OCI-M1 (cell line): ENCODE measurements at regions not wholly inside any gene's neighbourhood (a gene's known extent, or its start where the extent isn't known, plus 50 kb on each side); places are given as distances from the start of the nearest gene placed in this dataset.
A peak's percentile ranks its signal among the peaks of the same experiment; 100 is the strongest.
"Not testable (repeated sequence)": the region's sequence is repeated elsewhere in the genome, so short reads cannot be mapped to it uniquely, and the experiment has no call there.

ENCODE experiments used
- DNase-seq: peaks from one replicate; lab custom pipeline; 2025; lab: John Stamatoyannopoulos, UW

DNA sequence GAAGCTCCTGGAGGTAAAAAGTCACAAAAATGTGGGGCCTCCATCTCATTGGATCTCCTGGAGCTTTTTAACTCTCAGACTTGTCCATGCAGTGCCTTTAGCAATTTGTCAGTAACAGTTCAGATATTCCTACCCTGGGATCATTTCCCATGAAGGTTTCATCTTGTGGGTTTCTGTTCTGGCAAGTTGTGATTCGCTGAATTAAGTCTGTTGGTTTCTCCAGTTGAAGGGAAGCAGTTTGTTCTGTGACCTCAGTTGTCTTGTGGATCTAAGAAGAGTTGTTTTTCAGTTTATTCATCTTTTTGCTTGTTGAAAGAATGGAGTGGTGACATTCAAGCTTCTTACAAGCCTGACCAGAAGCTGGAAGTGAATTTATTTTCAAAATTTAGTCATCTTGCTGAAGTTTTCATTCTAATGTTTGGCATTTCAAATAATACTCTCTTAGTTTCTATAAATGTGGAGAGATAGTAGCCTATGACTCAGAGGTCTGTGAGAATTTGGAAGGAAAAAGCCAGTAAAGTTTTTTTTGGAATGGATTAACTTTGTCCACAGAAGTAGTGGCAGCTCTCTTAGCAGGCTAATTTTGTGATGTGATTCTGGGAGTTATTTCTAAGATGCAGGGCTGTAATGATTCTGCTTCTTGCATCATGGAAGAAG, 120.1 kb upstream of the CSNK1A1L start:
- DNase-seq: no peak

DNA sequence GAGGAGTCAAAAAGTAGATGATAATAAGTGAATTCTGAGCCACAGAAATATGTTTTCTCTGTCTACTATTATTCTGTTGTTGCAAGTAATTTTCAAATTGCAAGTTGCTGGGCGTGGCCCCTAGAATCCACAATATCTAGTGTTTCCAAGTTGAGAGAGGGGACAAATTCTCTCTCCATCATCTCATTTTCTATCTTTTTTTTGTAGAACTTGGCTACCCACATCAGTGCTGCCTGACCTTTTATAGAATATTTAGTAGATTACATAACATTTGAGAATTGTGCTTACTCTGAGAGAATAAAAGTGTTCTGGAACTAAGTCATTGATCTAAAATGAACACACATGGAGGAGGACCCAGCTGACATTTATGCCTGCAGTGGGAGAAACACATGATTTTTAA, 110.9 kb upstream of the CSNK1A1L start:
- DNase-seq: no peak

DNA sequence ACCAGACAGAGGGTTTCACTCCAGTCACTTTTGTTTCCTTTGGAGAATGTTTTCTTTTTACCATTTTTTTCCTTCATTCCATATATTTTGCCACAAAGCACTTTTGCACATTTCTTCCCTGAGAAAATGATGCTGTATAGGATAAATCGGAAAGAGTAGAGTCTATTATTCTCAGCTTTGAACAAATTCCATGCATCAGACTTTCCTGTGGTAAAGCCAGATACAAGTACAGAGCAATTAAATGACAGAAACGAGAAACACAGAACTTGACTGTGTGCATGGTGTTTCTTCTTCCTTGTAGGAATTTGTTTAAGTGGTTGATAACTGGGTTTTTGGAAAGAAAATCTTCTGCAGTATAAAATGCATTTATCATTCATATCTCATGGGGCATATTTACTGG, 107.4 kb upstream of the CSNK1A1L start:
- no peak for DNase-seq

DNA sequence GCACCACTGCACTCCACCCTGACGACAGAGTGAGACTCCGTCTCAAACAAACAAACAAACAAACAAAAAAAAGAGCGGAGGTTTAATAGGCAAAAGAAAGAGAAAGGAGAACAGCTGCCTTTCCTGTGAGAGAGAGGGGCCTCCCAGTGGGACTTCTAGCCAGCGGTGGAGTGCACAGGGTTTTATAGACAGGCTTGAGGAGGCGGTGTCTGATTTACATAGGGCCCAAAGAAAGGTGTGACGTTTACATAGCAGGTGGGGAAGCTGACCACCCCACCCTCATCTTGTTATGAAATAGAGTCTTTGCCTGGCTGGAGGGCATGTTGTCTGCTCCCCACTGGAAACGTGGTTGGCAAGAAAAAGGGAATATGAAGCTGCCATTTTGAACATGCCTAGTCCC, 106.0 kb upstream of the CSNK1A1L start:
- DNase-seq: no peak

DNA sequence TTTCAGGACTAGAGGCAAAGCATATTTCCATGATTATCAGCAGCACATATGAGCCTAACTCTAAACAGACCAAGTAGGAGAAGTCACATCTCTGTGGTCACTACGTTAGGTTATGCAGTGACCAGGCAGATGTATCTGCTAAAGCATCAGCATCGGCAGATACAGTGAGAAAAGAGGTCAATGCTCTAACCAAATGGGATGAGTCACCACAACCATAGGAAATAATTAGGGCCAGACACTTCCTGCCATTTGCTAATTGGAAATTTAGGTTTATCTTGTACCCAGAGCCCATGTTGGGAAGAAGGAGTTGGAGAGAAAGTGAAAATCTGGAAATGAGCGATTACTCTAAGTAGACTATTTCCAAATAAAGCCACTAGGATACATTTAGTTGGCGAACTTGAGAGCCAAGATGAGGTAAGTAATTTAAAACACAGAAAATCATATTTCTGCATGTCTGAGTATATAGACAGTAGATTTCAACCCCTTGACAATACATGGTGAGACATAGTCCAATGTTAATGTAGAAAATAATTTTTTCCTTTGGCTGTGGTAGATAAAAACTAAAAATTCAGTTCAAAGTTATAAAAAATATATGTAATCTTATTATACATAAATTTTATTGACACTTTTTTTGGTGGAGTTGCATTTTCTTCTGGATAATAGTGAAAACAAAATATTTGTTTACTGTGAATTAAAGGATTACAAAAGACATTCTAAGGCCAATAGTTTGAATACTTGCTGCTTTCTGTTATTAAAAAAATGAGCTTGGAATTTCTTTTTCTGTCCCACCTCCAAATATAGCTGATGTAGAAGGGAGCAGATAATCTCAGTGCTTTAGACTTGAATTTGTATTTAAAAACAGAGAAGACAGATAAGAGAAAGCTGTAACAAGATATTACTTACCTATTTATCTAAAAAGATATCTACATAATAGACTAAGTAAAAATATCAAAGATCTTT, 104.4 kb upstream of the CSNK1A1L start:
- DNase-seq: no peak

DNA sequence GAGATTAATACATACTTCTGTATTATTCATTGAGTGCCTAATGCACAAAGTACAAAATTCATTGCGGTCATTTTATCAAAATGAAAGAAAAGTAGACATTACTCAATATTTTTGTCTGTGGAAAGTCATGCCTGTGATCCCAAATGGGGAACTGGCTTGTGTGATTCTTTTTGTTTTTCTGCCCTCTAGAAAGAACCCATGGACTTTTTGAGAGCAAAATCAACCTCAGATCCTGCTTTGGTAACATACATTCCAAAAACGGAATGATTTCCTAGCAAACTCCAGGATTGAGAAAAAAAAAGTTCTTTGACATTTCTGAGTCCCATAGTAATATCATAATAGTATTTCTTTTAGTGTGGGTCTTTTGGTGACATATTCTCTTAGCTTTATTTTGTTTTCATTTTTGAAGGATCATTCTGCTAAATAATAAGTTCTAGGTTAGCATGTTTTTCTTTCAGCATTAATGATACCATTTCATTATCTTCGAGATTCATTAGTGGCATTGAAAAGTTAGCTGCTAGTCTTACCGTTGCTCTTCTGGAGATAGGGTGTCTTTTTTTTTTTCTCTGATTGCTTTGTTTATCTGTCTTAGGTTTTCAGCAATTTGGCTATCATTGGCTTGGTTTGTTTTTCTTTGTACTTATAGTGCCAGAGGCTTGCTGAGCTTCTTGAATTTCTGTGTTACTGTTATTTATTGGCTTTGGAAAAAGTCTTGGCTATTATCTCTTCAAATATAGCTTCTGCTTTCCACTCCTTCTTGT, 102.4 kb upstream of the CSNK1A1L start:
- no peak for DNase-seq

DNA sequence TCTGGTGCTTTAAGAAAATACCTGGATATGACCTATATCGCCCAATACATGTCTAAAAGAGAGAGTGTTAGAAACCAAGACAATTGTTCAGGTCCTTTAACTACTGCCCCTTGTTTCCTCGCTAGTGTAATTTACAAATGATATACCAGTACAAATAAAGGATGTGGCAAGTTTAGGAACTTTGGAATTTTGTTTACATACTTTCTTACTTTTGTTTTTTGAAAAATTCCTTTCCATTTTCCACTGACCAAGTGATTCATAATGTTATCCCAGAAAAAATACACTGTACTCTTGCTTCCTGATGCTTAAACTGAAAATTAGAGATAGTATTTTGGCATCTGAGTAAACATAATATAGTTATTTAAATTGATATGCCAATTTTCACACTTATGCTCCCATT, 96.8 kb upstream of the CSNK1A1L start:
- no peak for DNase-seq

DNA sequence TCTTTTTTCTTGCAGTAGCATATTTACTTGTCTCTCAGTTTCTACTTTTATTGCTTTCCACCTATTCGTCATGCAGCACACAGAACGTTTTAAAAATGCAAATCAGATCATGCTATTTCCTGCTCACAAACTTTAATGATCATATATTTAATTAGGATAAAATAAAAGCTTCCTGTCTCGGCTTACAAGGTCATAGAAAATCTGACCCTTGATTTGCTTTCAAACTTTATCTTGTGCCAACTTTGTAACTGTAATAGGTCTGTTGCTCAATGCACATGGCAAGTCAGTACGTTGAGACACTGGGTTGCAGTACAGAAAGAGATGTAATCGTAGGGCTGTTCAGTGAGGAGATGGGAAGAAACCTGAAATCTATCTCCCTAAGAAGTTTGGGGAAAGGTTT, 95.6 kb upstream of the CSNK1A1L start:
- no peak for DNase-seq

DNA sequence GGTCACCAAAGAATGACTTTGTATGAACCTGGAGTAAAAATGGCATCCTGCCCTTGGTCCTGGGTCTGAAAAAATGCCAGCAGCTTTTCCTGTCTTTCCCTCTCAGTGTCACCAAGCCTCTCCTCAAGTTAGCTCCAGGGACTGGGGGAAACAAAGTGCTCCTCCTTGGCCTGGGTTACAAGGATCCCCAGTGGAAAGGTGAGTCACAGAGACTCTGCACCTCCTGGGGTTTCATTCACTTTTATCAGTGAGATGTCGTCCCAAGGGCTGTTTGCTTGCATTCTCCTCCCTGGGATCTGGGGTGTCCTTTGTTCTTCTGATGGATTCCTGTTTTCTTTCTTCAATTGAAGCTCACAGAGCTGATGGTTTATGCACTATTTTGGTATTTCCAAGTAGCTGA, 93.2 kb upstream of the CSNK1A1L start:
- no peak for DNase-seq

DNA sequence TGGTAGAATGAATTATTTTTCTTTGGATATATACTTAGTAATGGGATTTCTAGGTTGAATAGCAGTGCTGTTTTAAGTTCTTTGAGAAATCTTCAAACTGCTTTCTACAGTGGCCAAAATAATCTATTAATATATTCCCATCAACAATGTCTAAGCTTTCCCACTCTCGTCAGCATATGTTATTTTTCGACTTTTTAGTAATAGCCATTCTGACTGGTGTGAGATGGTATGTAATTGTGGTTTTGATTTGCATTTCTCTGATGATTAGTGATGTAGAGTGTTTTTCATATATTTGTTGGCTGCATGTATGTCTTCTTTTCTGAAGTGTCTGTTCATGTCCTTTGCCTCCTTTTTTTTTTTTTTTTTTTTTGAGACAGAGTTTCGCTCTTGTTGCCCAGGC, 90.2 kb upstream of the CSNK1A1L start:
- DNase-seq: no peak

DNA sequence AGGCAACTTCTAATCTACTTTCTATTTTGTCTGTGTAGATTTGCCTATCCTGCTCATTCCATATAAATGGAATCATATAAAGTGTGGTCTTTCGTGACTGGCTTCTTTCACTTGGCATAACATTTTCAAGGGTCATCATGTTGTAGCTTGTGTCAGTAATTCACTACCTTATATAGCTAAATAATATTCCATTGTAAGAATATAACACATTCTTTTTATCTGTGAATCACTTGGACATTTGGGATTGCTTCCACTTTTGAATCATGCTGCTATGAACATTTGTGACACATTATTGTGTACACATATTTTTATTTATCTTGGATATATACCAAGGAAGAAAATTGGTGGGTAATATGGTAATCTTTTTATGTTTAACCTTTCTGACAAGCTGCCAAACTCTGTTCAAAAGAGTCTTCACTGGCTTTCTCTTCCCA, 89.0 kb upstream of the CSNK1A1L start:
- no peak for DNase-seq

DNA sequence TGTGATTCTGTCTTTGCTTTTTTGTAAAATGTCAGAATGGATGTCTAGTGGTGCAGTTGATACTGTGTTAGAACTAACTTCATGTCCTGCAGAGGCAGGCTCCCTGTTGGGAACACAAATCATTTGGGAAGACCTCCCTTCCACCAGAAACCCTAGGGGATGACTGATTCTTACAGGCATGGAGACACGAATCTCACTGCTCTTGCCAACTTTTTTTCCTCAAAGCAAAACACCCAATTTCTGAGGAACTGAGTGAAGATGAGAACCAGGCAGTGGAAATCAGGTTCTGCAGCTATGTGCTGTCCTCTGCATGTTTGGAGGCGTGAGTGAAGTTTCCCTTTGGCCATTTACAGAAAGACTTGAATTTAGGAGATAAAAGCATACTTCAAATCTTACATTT, 87.5 kb upstream of the CSNK1A1L start:
- DNase-seq: no peak

DNA sequence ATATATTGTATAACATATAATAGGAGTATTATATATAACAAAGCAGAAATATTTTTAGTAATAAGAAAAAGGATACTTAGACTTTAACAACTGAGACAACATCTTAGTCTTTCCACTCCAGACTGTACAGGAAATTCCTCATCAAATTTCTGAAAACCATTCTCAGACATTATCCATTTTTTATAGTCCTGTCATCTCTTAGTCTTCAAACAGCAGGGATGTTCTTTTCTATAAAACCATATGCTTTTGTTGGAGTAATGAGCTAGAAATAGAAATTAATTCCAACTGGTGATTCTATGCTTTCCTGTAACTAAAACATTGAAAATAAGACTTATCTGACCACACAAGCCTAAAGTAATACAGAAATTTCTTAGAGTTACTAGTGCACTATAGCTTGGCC, 82.2 kb upstream of the CSNK1A1L start:
- no peak for DNase-seq

DNA sequence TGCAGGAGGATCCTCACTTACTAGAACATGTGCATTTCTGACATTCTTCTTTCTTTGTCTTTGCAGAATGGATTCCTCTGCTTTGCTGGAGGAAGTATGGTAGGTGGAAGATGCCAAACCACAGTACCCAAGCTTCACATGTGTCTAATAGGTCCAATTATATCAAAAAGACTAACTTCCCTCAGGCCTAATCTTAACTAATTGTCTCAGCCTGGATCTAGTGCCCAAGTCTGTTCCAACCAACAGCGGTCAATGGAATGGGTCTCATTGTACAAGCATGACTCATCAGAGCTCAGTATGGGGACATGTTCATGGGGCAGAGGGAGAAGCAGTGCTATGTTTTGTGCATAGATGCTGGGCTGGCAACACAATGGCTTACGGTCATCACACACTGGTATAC, 81.6 kb upstream of the CSNK1A1L start:
- no peak for DNase-seq

DNA sequence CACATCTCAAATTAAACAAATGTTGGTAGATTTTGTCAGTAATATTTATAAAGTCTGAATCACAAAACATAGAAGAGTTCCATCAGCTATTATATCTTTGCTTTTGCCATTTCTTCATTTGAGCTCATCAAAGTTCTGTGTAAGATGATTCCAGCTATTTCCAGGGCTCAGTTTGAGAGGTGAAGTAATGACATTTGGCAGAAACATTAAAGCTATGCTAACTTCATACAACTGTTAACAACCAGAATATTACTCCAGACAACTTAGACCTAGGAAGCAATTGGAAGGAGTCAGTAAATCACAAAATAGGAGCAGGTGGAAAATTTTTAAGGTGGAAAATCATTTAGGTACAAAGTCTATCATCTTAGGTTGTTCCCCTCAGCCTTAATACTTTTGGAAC, 76.2 kb upstream of the CSNK1A1L start:
- no peak for DNase-seq

DNA sequence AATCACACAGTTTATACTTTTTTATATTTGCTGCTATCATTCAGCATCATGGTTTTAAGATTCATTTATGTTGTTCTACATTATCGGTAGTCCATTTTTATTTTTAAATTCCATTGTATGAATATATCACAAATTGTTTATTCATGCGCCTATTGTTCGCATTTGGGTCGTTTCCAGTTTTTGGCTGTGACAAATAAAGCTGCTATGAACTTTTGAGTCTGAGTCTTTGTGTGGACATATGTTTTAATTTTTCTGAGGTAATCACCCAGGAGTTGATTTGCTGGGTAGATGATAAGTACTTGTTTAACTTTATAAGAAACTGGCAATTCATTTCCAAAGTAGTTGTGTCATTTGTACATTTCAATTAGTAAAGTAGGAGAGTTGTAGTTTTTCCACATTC, 74.2 kb upstream of the CSNK1A1L start:
- no peak for DNase-seq

DNA sequence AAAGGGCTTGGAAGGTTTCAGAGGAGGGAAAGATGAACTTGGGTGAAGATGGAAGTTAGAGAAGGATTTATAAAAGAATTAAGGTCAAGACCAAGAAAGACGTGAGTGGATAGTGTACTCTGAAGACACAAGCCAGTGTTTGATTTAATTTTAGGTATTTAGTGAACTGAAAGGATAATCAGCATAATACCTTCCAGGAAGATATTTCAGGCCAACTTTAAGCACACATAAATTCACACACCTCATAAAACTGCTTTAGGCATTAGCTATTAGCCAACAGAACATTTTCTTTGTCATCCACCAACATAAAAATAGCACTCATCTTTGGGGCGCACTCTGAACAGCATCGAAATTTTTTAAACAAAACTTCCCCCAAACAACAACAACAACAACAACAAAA, 71.7 kb upstream of the CSNK1A1L start:
- no peak for DNase-seq

DNA sequence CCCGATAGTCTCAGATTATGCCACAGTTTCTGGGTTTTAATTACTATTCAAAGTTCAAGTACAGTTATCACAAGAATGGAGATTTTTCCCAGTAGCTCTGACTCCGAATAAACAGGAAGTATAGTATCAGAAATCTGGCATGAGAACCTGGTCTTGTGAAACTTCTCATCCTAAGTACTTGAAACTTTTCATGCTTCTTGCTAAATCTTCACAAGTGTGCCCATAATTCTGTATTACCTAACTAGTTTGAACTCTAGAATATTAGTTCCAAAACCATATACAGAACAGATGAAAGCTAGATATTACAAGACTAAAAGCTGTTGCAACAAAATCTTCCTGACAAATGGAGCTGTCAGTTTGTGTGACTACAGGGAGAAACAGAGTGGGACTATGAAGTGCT, 70.5 kb upstream of the CSNK1A1L start:
- DNase-seq: peak; percentile 28

DNA sequence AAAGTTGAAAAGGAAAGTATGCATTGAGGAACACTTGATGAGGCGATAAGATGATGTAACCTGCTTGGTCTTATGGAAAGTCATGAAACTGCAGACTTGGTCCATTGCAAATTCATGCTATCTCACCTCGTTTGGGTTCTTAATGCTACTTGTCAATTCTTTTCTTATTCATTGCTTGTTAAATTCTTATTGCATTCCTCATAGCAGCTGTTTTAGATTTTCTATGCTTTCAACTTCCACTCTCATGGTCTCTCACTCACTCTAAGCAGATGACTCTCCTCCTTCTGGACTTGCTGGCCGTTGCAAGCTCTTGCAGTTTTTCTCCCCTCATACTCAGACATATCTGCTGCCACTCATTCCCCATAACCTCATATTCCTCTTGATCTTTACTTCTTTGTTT, 67.8 kb upstream of the CSNK1A1L start:
- peak; percentile 21 for DNase-seq

DNA sequence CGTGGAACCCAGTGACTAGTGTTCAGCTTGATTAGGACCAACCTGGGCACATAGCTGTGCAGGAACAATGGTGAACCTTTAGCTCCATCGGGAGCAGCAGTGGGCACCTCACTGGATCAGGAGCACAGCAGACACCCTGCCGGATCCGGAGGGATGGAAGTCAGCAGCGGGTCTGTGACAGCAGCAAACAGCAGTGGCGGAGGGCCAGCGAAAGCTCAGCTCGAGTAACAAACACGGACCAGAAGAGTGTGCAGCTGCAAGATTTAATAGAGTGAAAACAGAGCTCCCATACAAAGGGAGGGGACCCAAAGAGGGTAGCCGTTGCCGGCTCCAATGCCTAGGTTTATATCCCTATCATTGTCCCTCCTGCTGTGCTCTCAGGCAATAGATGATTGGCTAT, 66.8 kb upstream of the CSNK1A1L start:
- not testable (repeated sequence) for DNase-seq

DNA sequence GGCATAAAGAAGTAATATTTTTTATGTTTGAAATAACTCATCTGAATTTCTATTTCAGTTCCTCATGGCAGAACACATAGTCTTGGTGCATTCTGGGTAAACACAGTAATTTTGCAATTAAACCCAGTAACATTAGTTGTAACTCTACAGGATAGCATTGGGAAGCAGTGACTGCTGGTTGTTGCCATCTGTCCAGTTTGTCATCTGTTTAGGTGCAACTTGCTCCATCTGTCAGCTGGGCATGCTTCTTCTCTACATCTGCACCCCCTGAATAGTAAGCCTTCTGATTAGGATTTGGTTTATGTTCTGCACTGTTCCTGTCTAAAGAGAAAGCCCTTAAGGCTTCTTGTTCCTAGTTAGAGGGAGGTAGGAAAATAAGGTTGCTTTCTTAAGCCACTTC, 63.5 kb upstream of the CSNK1A1L start:
- DNase-seq: no peak

DNA sequence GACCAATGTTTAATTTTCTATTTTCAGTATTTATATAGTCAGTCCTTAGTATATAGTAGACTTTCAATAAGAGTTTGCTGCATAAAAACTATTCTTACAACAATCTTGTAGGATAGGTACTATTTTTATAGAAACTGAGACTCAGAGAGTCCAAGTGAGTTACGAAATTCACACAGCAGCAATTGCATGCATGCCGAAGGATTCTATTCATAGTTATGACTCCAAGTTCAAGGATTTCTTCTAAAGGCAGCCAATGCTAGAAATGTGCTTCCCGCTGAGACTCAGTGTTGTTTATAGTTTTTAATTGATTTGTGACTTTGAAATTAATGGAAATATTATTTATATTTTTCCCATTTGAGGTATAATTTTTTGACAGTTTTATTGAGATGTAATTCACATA, 62.7 kb upstream of the CSNK1A1L start:
- no peak for DNase-seq

DNA sequence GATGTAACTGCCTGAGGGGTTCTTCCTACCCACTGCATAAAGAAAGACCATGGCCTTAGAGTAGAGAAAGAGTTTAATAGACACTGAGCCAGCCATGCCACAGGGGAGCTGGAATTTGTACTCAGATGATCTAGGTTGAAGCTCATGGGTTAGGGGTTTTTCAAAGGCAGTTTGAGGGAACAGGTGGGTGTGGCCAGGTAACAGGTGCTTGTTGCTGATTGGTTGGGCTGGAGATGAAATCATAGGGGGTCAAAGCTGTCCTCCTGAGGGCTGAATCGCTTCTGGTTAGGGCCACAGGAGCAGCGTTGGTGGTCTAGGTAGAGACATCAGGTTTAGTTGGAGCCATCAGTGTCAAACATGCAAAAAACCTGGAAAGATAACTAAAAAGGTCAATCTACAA, 59.2 kb upstream of the CSNK1A1L start:
- no peak for DNase-seq
